ENCODE measurements at regions not wholly inside any gene's neighbourhood (a gene's known extent, or its start where the extent isn't known, plus 50 kb on each side); places are given as distances from the start of the nearest gene placed in this dataset.

DNA sequence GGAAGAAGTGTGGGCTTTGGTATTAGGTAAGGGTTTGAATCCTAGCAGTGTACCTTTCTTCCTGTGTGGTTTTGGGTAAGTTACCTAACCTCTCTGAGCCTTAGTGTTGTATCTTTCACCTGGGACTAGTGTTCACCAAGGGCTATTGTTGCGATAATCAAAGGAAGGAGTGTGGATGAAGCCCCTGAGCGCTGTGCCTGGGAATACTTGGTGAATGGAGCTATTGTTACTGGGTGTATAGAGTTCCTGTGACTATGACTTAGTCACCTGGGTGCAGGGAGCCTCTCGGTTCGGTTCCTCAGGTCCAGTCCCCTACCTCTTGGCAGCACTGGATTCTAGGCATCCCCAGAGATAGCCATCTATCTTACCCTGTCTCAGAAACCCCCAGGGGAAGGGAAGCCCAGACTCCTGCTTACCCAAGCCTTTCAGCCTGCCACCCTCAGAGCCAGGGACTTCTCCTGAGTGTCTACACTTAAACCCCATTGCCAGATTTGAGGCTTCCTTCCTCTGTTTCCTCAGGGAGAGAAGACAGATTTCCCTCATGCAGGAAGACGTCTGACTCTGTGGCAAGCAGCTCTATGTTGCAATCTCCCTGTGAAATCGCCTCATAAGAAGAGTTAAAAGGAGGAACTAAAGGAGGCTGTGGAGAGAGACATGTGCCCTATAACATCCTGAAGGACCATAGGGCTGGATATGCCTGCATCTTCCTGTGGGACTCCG lies 181.0 kb upstream of the PITX1 start:
- Histone ChIP-seq H3K27me3 (ENCODE audit: control insufficient read depth in 4 of 4, insufficient read depth in 4 of 4, low read length in 3 of 4) (no peaks in the 10 kb centered on the region), H3K9ac (ENCODE audit: low read depth in 1 of 2, low read length in 2 of 2) (no peak overlapping the region), H3K27ac (ENCODE audit: low read depth in 1 of 2, low read length in 2 of 2) (no peak overlapping the region), H3K4me3 (ENCODE audit: low read depth in 1 of 3, low read length in 3 of 3) (no peak overlapping the region), H3K36me3 (ENCODE audit: control insufficient read depth in 4 of 4, insufficient read depth in 3 of 4, low read depth in 1 of 4, low read length in 3 of 4) (no peaks in the 10 kb centered on the region), H3K4me1 (ENCODE audit: control insufficient read depth in 4 of 4, insufficient read depth in 4 of 4, low read length in 3 of 4) (no peaks in the 10 kb centered on the region), H3K9me3 (ENCODE audit: control insufficient read depth in 4 of 4, low read length in 3 of 4) (no peaks in the 10 kb centered on the region)
- TF ChIP-seq, protein P1, sequence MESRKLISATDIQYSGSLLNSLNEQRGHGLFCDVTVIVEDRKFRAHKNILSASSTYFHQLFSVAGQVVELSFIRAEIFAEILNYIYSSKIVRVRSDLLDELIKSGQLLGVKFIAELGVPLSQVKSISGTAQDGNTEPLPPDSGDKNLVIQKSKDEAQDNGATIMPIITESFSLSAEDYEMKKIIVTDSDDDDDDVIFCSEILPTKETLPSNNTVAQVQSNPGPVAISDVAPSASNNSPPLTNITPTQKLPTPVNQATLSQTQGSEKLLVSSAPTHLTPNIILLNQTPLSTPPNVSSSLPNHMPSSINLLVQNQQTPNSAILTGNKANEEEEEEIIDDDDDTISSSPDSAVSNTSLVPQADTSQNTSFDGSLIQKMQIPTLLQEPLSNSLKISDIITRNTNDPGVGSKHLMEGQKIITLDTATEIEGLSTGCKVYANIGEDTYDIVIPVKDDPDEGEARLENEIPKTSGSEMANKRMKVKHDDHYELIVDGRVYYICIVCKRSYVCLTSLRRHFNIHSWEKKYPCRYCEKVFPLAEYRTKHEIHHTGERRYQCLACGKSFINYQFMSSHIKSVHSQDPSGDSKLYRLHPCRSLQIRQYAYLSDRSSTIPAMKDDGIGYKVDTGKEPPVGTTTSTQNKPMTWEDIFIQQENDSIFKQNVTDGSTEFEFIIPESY (IDR thresholded peaks at IDR 0.05), result no peak
- TF ChIP-seq, protein P2, sequence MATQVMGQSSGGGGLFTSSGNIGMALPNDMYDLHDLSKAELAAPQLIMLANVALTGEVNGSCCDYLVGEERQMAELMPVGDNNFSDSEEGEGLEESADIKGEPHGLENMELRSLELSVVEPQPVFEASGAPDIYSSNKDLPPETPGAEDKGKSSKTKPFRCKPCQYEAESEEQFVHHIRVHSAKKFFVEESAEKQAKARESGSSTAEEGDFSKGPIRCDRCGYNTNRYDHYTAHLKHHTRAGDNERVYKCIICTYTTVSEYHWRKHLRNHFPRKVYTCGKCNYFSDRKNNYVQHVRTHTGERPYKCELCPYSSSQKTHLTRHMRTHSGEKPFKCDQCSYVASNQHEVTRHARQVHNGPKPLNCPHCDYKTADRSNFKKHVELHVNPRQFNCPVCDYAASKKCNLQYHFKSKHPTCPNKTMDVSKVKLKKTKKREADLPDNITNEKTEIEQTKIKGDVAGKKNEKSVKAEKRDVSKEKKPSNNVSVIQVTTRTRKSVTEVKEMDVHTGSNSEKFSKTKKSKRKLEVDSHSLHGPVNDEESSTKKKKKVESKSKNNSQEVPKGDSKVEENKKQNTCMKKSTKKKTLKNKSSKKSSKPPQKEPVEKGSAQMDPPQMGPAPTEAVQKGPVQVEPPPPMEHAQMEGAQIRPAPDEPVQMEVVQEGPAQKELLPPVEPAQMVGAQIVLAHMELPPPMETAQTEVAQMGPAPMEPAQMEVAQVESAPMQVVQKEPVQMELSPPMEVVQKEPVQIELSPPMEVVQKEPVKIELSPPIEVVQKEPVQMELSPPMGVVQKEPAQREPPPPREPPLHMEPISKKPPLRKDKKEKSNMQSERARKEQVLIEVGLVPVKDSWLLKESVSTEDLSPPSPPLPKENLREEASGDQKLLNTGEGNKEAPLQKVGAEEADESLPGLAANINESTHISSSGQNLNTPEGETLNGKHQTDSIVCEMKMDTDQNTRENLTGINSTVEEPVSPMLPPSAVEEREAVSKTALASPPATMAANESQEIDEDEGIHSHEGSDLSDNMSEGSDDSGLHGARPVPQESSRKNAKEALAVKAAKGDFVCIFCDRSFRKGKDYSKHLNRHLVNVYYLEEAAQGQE (IDR thresholded peaks at IDR 0.05), result no peak
- TF ChIP-seq YY1 (IDR thresholded peaks at IDR 0.05), result no peak
- no peak for TF ChIP-seq FOXA1 (IDR thresholded peaks at IDR 0.05)
- TF ChIP-seq, protein P3, sequence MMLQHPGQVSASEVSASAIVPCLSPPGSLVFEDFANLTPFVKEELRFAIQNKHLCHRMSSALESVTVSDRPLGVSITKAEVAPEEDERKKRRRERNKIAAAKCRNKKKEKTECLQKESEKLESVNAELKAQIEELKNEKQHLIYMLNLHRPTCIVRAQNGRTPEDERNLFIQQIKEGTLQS (IDR thresholded peaks at IDR 0.05), result no peak
- TF ChIP-seq HNF4A (conservative IDR thresholded peaks at IDR 0.05), result no peak
- no peak for TF ChIP-seq JUND (IDR thresholded peaks at IDR 0.05)
- TF ChIP-seq NR2F2 (IDR thresholded peaks at IDR 0.05), result no peak
- no peak for TF ChIP-seq GABPA (IDR thresholded peaks at IDR 0.05 in 1 of 2, conservative IDR thresholded peaks at IDR 0.05 in 1 of 2)
- TF ChIP-seq, protein P4, sequence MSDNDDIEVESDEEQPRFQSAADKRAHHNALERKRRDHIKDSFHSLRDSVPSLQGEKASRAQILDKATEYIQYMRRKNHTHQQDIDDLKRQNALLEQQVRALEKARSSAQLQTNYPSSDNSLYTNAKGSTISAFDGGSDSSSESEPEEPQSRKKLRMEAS (IDR thresholded peaks at IDR 0.05), result no peak
- TF ChIP-seq RXRA (IDR thresholded peaks at IDR 0.05), result no peak
- TF ChIP-seq SP1 (IDR thresholded peaks at IDR 0.05), result no peak
- TF ChIP-seq TAF1 (conservative IDR thresholded peaks at IDR 0.05), result no peak
- no peak for TF ChIP-seq HNF4G (IDR thresholded peaks at IDR 0.05)
- no peak for TF ChIP-seq EGR1 (IDR thresholded peaks at IDR 0.05; ENCODE audit: low read depth in 2 of 2)
- TF ChIP-seq, protein P5, sequence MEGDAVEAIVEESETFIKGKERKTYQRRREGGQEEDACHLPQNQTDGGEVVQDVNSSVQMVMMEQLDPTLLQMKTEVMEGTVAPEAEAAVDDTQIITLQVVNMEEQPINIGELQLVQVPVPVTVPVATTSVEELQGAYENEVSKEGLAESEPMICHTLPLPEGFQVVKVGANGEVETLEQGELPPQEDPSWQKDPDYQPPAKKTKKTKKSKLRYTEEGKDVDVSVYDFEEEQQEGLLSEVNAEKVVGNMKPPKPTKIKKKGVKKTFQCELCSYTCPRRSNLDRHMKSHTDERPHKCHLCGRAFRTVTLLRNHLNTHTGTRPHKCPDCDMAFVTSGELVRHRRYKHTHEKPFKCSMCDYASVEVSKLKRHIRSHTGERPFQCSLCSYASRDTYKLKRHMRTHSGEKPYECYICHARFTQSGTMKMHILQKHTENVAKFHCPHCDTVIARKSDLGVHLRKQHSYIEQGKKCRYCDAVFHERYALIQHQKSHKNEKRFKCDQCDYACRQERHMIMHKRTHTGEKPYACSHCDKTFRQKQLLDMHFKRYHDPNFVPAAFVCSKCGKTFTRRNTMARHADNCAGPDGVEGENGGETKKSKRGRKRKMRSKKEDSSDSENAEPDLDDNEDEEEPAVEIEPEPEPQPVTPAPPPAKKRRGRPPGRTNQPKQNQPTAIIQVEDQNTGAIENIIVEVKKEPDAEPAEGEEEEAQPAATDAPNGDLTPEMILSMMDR (IDR thresholded peaks at IDR 0.05; ENCODE audit: low read depth, low read length, missing input control), result no peak
- TF ChIP-seq RAD21 (IDR thresholded peaks at IDR 0.05), result no peak
- no peak for TF ChIP-seq FOXA2 (IDR thresholded peaks at IDR 0.05)
- WGBS, result 66% methylated on average over 7 of the region's 7 CpGs
- DNase-seq (ENCODE audit: low spot score), result peak; percentile 16

Data from liver (tissue), 8 donors.